ENCODE measurements at regions not wholly inside any gene's neighbourhood (a gene's known extent, or its start where the extent isn't known, plus 50 kb on each side); places are given as distances from the start of the nearest gene placed in this dataset.
"Not testable (repeated sequence)": the region's sequence is repeated elsewhere in the genome, so short reads cannot be mapped to it uniquely, and the experiment has no call there.

GRCh38 chr14:45891417-45892080 lies 638.5 kb upstream of the MIS18BP1 start:
- in situ Hi-C loops (cut with MboI; ENCODE audit: low pct_unique_long_range_greater_than_20kb, low sequenced_read_pairs), result no loop called here

GRCh38 chr14:45888766-45889285 lies 635.8 kb upstream of the MIS18BP1 start:
- in situ Hi-C loops (cut with MboI; ENCODE audit: low pct_unique_long_range_greater_than_20kb, low sequenced_read_pairs), result not testable (repeated sequence)

More at GRCh38 chr14:45891417-45892080, 638.5 kb upstream of the MIS18BP1 start:
- no peak for DNase-seq

GRCh38 chr14:45877981-45878380 lies 625.0 kb upstream of the MIS18BP1 start:
- no peak for DNase-seq
- in situ Hi-C loops (cut with MboI; ENCODE audit: low pct_unique_long_range_greater_than_20kb, low sequenced_read_pairs), result no loop called here

More at GRCh38 chr14:45888766-45889285, 635.8 kb upstream of the MIS18BP1 start:
- DNase-seq, result not testable (repeated sequence)

GRCh38 chr14:45868863-45869262 lies 615.9 kb upstream of the MIS18BP1 start:
- in situ Hi-C loops (cut with MboI; ENCODE audit: low pct_unique_long_range_greater_than_20kb, low sequenced_read_pairs), result no loop called here
- DNase-seq, result no peak

- no peak for DNase-seq
- in situ Hi-C loops (cut with MboI; ENCODE audit: low pct_unique_long_range_greater_than_20kb, low sequenced_read_pairs), result no loop called here
Measured at GRCh38 chr14:45868377-45868776, 615.4 kb upstream of the MIS18BP1 start.

- in situ Hi-C loops (cut with MboI; ENCODE audit: low pct_unique_long_range_greater_than_20kb, low sequenced_read_pairs), result no loop called here
- DNase-seq, result no peak
Measured at GRCh38 chr14:45867046-45867894, 614.3 kb upstream of the MIS18BP1 start.

GRCh38 chr14:45838597-45838996 lies 585.6 kb upstream of the MIS18BP1 start:
- DNase-seq, result peak; percentile 4
- in situ Hi-C loops (cut with MboI; ENCODE audit: low pct_unique_long_range_greater_than_20kb, low sequenced_read_pairs), result no loop called here

GRCh38 chr14:45819107-45819506 lies 566.1 kb upstream of the MIS18BP1 start:
- no peak for DNase-seq
- in situ Hi-C loops (cut with MboI; ENCODE audit: low pct_unique_long_range_greater_than_20kb, low sequenced_read_pairs), result no loop called here

- no peak for DNase-seq
- in situ Hi-C loops (cut with MboI; ENCODE audit: low pct_unique_long_range_greater_than_20kb, low sequenced_read_pairs), result no loop called here
Measured at GRCh38 chr14:45811155-45811554, 558.2 kb upstream of the MIS18BP1 start.

- DNase-seq, result no peak
- in situ Hi-C loops (cut with MboI; ENCODE audit: low pct_unique_long_range_greater_than_20kb, low sequenced_read_pairs), result no loop called here
Measured at GRCh38 chr14:45810152-45810872, 557.3 kb upstream of the MIS18BP1 start.

- in situ Hi-C loops (cut with MboI; ENCODE audit: low pct_unique_long_range_greater_than_20kb, low sequenced_read_pairs), result no loop called here
Measured at GRCh38 chr14:45807178-45807899, 554.3 kb upstream of the MIS18BP1 start.

GRCh38 chr14:45799511-45799910 lies 546.5 kb upstream of the MIS18BP1 start:
- no peak for DNase-seq
- in situ Hi-C loops (cut with MboI; ENCODE audit: low pct_unique_long_range_greater_than_20kb, low sequenced_read_pairs), result no loop called here

More at GRCh38 chr14:45807178-45807899, 554.3 kb upstream of the MIS18BP1 start:
- DNase-seq, result no peak

- in situ Hi-C loops (cut with MboI; ENCODE audit: low pct_unique_long_range_greater_than_20kb, low sequenced_read_pairs), result no loop called here
- DNase-seq, result no peak
Measured at GRCh38 chr14:45798659-45799058, 545.7 kb upstream of the MIS18BP1 start.

- in situ Hi-C loops (cut with MboI; ENCODE audit: low pct_unique_long_range_greater_than_20kb, low sequenced_read_pairs); DNase-seq: not testable (repeated sequence)
Measured at GRCh38 chr14:45796006-45796405, 543.0 kb upstream of the MIS18BP1 start.

- in situ Hi-C loops (cut with MboI; ENCODE audit: low pct_unique_long_range_greater_than_20kb, low sequenced_read_pairs), result no loop called here
- peak; percentile 21 for DNase-seq
Measured at GRCh38 chr14:45793081-45793480, 540.1 kb upstream of the MIS18BP1 start.

- in situ Hi-C loops (cut with MboI; ENCODE audit: low pct_unique_long_range_greater_than_20kb, low sequenced_read_pairs), result no loop called here
- no peak for DNase-seq
Measured at GRCh38 chr14:45790293-45790692, 537.3 kb upstream of the MIS18BP1 start.

GRCh38 chr14:45787167-45787566 lies 534.2 kb upstream of the MIS18BP1 start:
- no peak for DNase-seq
- in situ Hi-C loops (cut with MboI; ENCODE audit: low pct_unique_long_range_greater_than_20kb, low sequenced_read_pairs), result no loop called here

- in situ Hi-C loops (cut with MboI; ENCODE audit: low pct_unique_long_range_greater_than_20kb, low sequenced_read_pairs), result no loop called here
- DNase-seq, result no peak
Measured at GRCh38 chr14:45786266-45786665, 533.3 kb upstream of the MIS18BP1 start.

- no peak for DNase-seq
- in situ Hi-C loops (cut with MboI; ENCODE audit: low pct_unique_long_range_greater_than_20kb, low sequenced_read_pairs), result no loop called here
Measured at GRCh38 chr14:45785240-45785639, 532.2 kb upstream of the MIS18BP1 start.

All from KBM-7 (cell line).